IPS-NIHi11 (cell line): ENCODE measurements at regions not wholly inside any gene's neighbourhood (a gene's known extent, or its start where the extent isn't known, plus 50 kb on each side); places are given as distances from the start of the nearest gene placed in this dataset.

ENCODE experiments used
- DNase-seq: peaks from one replicate; pipeline ENCODE4 v3.0.0; 2012; ENCODE audit warnings: mixed read lengths, low spot score

DNA sequence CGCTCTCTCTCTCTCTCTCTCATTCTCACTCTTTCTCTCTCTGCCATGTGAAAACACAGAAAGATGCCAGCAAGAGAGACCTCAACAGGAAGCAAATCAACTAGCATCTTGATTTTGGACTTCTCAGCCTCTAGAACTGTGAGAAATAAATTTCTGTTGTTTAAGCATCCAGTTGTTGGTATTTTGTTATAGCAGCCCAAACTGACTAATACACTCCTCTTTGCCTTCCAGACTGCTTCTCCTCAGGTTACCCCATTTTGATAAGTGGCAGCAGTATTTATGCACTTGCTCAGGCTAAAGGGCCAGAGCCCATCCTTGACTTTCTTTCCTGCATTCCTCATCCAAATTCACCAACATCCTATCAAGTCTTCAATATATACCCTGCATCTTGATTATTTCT is 76.6 kb upstream of the NANOGP8 start:
- DNase-seq: no peak

DNA sequence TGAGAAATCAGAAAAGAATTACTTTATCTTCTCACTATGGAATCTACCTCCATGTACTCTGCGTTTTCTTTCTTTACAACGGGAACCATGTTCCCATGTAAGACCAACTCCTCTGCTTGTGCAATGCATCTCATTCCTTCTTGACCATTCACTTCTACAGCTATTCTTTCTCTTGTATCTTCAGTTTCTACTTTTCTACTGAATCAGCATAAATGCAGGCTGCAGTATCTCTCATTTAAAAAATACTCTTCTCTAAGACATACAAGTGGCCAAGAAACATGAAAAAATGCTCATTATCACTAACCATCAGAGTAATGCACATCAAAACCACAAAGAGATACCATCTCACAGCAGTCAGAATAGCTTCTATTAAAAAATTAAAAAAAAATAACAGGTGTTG is 74.1 kb upstream of the NANOGP8 start:
- DNase-seq: no peak

DNA sequence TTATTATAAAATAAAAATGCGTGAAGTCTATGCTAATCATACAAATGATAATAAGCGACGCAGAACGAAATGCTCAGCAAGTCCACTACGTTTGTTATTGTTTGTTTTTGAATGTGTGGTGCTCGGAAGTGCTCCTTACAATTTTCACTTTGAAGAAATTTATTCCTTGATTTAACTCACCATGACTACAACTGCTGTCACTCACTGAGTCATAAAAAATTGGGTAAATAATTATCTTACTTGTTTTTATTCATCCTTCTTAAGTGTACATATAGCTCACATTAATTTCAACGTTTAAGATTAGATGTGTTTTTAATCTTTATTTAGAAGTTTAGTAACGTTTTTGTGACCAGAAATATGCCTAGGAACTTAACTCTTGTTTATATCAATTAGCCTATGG is 66.7 kb upstream of the NANOGP8 start:
- DNase-seq: no peak

- no peak for DNase-seq
These were observed 66.3 kb upstream of the NANOGP8 start for GRCh38 chr15:35151381-35151780.

GRCh38 chr15:35150361-35150760 is 65.3 kb upstream of the NANOGP8 start:
- no peak for DNase-seq

DNA sequence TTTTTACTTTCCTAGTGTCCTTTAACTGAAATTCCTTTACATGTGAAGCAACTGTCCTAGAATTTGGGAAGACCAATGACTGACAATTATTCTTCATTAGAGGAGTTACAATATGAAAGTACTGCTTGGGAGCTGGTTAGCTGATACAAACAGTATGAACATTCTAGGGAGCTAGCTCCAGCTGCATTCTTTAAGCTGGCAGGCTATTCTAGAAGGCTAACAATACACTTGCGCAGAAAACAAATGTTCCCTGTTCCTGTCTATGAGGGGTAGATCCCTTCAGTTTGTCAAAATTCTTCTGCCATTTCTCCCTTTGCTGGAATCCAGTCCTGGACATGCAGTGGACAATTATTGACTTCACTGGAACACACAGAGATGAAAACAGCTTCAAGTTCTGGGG is 60.2 kb upstream of the NANOGP8 start:
- DNase-seq: no peak

GRCh38 chr15:35142578-35142977 is 57.5 kb upstream of the NANOGP8 start:
- DNase-seq: no peak

- no peak for DNase-seq
These were observed 56.8 kb upstream of the NANOGP8 start for GRCh38 chr15:35141743-35142471.

DNA sequence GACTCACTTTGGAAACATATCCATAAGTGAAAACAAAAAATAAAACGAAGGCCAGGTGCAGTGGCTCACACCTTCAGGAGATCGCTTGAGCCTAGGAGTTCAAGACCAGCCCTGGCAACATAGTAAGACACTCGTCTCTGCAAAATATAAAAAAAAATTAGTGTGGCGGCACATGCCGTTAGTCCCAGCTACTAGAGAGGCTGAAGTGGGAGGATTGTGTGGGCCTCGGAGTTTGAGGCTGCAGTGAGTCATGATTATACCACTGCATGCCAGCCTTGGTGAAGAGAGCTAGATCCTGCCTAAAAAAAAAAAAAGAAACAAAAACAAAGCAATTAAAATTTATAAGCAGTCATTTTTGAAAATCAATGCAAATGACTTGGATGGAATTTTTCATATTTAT is 54.7 kb upstream of the NANOGP8 start:
- no peak for DNase-seq

DNA sequence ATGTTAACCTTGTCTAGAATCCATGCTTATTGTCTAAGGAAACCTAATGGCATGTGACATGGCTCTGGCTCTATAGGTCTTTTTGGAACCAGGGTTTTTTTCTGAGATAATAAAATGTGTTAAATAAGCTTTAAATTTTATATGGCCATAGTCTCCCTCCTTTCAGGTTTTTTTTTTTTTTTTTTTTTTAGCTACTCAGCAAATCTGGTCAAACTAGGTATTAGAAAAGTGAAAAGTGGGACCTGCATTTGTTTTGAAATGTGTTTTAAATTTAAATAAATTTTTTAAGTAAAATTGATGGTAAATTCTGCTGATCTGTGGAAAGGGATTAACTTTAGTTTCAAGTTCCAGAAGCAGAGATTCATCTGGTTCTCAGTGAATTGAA is 52.1 kb upstream of the NANOGP8 start:
- DNase-seq: no peak

GRCh38 chr15:35136321-35137189 is 51.5 kb upstream of the NANOGP8 start:
- DNase-seq: no peak
